H1 (cell line): ENCODE measurements at regions not wholly inside any gene's neighbourhood (a gene's known extent, or its start where the extent isn't known, plus 50 kb on each side); places are given as distances from the start of the nearest gene placed in this dataset.

ENCODE experiments used
- CBX8 ChIP-seq: fragments of 300-800, 300-1000 bp; sonication (generic); IDR thresholded peaks from 2 replicates; pipeline ENCODE4 v1.7.1; 2016; ENCODE audit warnings: low read depth, low read length, borderline replicate concordance
- CHD7 ChIP-seq: fragments of 300-600 bp; sonication (generic); IDR thresholded peaks from 2 replicates; pipeline ENCODE4 v1.7.1; 2012; ENCODE audit warnings: low read length, moderate library complexity, mild to moderate bottlenecking, inconsistent platforms; ENCODE audit not compliant: insufficient replicate concordance
- TCF12 ChIP-seq: IDR thresholded peaks from 2 replicates; pipeline ENCODE4 v1.6.1; 2011; ENCODE audit warnings: low read depth, mild to moderate bottlenecking, low read length

GRCh38 chr6:105995391-105995865 is 90.7 kb upstream of the PRDM1 start (continued):
- TF ChIP-seq CHD7 (no peak), CBX8 (peak; percentile 71; the same call in 1 of the 2 replicates), TCF12 (no peak)
